ENCODE measurements at regions not wholly inside any gene's neighbourhood (a gene's known extent, or its start where the extent isn't known, plus 50 kb on each side); places are given as distances from the start of the nearest gene placed in this dataset.

GRCh38 chr2:2560374-2561015, 229.4 kb upstream of the MYT1L start:
- no peak for TF ChIP-seq CTCF (conservative IDR thresholded peaks at IDR 0.05; ENCODE audit: low read length)
- no peak for TF ChIP-seq EZH2phosphoT487 (IDR thresholded peaks at IDR 0.05; ENCODE audit: borderline replicate concordance, low read depth, low read length)
